SK-N-SH (cell line): ENCODE measurements at regions not wholly inside any gene's neighbourhood (a gene's known extent, or its start where the extent isn't known, plus 50 kb on each side); places are given as distances from the start of the nearest gene placed in this dataset.

Source experiments
- EP300 ChIP-seq, 2 experiments: IDR thresholded peaks; 2 replicates each; pipeline versions ENCODE4 v1.4.0 to v1.6.1; 2012; ENCODE audit warnings: borderline replicate concordance in 1 of 2, low read depth in 1 of 2, low read length in 1 of 2
- EZH2phosphoT487 ChIP-seq: fragments of 200-600 bp; sonication (generic); IDR thresholded peaks from 2 replicates; pipeline ENCODE4 v1.6.1; 2017; ENCODE audit warnings: low read depth, mixed run types, mild to moderate bottlenecking, antibody characterized with exemption, moderate library complexity, borderline replicate concordance
- GATA2 ChIP-seq: sonication (generic); formaldehyde crosslinking; IDR thresholded peaks from 2 replicates; pipeline ENCODE4 v1.5.0; 2020; ENCODE audit warnings: mild to moderate bottlenecking, missing genetic modification reagents
- MAX ChIP-seq: IDR thresholded peaks from 2 replicates; pipeline ENCODE4 v1.4.0; 2012; ENCODE audit warnings: low read depth
- MEF2A ChIP-seq: IDR thresholded peaks from 2 replicates; pipeline ENCODE4 v1.4.0; 2012; ENCODE audit warnings: low read depth, borderline replicate concordance
- POLR2AphosphoS5 ChIP-seq: IDR thresholded peaks from 2 replicates; pipeline ENCODE4 v1.6.1; 2012; ENCODE audit warnings: low read depth, low read length
- SIN3A ChIP-seq: IDR thresholded peaks from 2 replicates; pipeline ENCODE4 v1.6.1; 2012; ENCODE audit warnings: low read depth, mild to moderate bottlenecking, low read length, moderate library complexity, borderline replicate concordance
- TEAD4 ChIP-seq: IDR thresholded peaks from 2 replicates; pipeline ENCODE4 v1.4.0; 2012; ENCODE audit warnings: mild to moderate bottlenecking, borderline replicate concordance; ENCODE audit not compliant: insufficient read depth
- YY1 ChIP-seq: IDR thresholded peaks from 2 replicates; pipeline ENCODE4 v1.4.0; 2012; ENCODE audit warnings: low read depth, mild to moderate bottlenecking
- ZBTB33 ChIP-seq: IDR thresholded peaks from 2 replicates; pipeline ENCODE4 v1.4.0; 2012; ENCODE audit warnings: low read depth, borderline replicate concordance
- TF ChIP-seq, protein P1 (sequence below): fragments of 200-600 bp; sonication (generic); IDR thresholded peaks from 2 replicates; pipeline ENCODE4 v1.6.1; 2017; ENCODE audit warnings: antibody characterized with exemption, mild to moderate bottlenecking, moderate library complexity

- TF ChIP-seq, protein P1, sequence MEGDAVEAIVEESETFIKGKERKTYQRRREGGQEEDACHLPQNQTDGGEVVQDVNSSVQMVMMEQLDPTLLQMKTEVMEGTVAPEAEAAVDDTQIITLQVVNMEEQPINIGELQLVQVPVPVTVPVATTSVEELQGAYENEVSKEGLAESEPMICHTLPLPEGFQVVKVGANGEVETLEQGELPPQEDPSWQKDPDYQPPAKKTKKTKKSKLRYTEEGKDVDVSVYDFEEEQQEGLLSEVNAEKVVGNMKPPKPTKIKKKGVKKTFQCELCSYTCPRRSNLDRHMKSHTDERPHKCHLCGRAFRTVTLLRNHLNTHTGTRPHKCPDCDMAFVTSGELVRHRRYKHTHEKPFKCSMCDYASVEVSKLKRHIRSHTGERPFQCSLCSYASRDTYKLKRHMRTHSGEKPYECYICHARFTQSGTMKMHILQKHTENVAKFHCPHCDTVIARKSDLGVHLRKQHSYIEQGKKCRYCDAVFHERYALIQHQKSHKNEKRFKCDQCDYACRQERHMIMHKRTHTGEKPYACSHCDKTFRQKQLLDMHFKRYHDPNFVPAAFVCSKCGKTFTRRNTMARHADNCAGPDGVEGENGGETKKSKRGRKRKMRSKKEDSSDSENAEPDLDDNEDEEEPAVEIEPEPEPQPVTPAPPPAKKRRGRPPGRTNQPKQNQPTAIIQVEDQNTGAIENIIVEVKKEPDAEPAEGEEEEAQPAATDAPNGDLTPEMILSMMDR = no peak
- TF ChIP-seq ZBTB33 (no peak), EP300 (IDR thresholded peaks at IDR 0.05; ENCODE audit: borderline replicate concordance in 1 of 2, low read depth in 1 of 2, low read length in 1 of 2) (no peak), SIN3A (no peak), TEAD4 (no peak), MEF2A (no peak), MAX (no peak), GATA2 (no peak), POLR2AphosphoS5 (no peak), EZH2phosphoT487 (no peak), YY1 (no peak)
Observed at GRCh38 chr2:4715065-4715464, 977.1 kb upstream of the SOX11 start.
